Tibial nerve (tissue), 4 donors: ENCODE measurements at regions not wholly inside any gene's neighbourhood (a gene's known extent, or its start where the extent isn't known, plus 50 kb on each side); places are given as distances from the start of the nearest gene placed in this dataset.

ENCODE experiments used
- DNase-seq, 2 donors: peaks; one replicate each; pipeline ENCODE4 v3.0.0-alpha.2; 2019; ENCODE audit warnings: low spot score in 2 of 2
- H3K27ac ChIP-seq, 4 donors: fragments of 200-600 bp; sonication (generic) in 3 of 4; one replicate each; pipeline ENCODE4 v1.5.1; 2017 to 2019; ENCODE audit warnings: mild to moderate bottlenecking in 1 of 4
- H3K27me3 ChIP-seq, 2 donors: fragments of 200-600 bp; sonication (generic) in 1 of 2; one replicate each; pipeline versions ENCODE4 v1.5.1 to v1.6.0; 2017 to 2019
- H3K36me3 ChIP-seq, 3 donors: fragments of 200-600 bp; sonication (generic); one replicate each; pipeline ENCODE4 v1.5.1; 2018 to 2019
- H3K4me1 ChIP-seq, 4 donors: fragments of 200-600 bp; sonication (generic) in 3 of 4; one replicate each; pipeline ENCODE4 v1.5.1; 2017 to 2019
- H3K4me3 ChIP-seq, 4 donors: fragments of 200-600 bp; sonication (generic) in 3 of 4; one replicate each; pipeline ENCODE4 v1.5.1; 2017 to 2019; ENCODE audit warnings: mild to moderate bottlenecking in 1 of 4, moderate library complexity in 1 of 4
- H3K9me3 ChIP-seq, 4 donors: fragments of 200-600 bp; sonication (generic) in 3 of 4; one replicate each; pipeline ENCODE4 v1.5.1; 2017 to 2019
- EP300 ChIP-seq, 2 donors: sonication (generic); formaldehyde crosslinking; IDR thresholded peaks; one replicate each; pipeline ENCODE4 v1.6.1; 2017; ENCODE audit warnings: antibody characterized with exemption in 2 of 2, mild to moderate bottlenecking in 1 of 2
- POLR2A ChIP-seq, 2 donors: fragments of 450-650 bp; IDR thresholded peaks; one replicate each; pipeline ENCODE4 v1.6.1; 2017; ENCODE audit warnings: antibody characterized with exemption in 2 of 2, mild to moderate bottlenecking in 2 of 2, moderate library complexity in 2 of 2
- WGBS, 2 donors: methylation state at CpG; one replicate each; pipeline ENCODE4 v1.1.5; 2018; 5-methylcytosine and 5-hydroxymethylcytosine counted together
- TF ChIP-seq, protein P1 (sequence below), 5 experiments: fragments of 200-600 bp in 3 of 5; fragments of 450-650 bp in 2 of 5; sonication (generic) in 3 of 5; IDR thresholded peaks; one replicate each; pipeline ENCODE4 v1.5.1; 2016 to 2019; ENCODE audit warnings: antibody characterized with exemption in 5 of 5, mild to moderate bottlenecking in 3 of 5, moderate library complexity in 2 of 5

DNA sequence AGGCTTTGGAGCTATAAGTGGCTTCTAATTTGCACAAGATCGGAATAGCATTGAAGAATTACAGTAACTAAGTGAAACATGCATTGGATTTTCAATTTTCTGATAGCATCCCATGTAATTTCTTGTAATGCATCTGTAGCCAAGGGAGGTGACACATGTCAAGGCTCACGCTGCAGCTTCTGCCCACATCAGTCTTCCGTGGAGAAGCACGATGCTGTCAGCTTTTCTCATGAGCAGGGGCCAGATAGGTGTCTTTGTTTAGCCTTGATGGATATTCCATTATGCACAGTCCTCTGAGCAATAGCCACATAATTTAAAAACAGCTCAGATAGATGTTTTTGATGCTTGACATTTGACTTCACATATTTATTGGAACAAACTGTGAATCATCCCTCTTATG, 1046.9 kb upstream of the EEF2KMT start:
- Histone ChIP-seq H3K4me3 (no peak overlapping the region), H3K9me3 (peaks cover 0 to 8% (median 0%) of the 10 kb centered on the region in 4 donors), H3K27me3 (no peaks in the 10 kb centered on the region), H3K36me3 (no peaks in the 10 kb centered on the region), H3K27ac (no peak overlapping the region), H3K4me1 (no peaks in the 10 kb centered on the region)
- TF ChIP-seq EP300 (IDR thresholded peaks at IDR 0.05) (no peak), POLR2A (IDR thresholded peaks at IDR 0.05) (no peak)
- TF ChIP-seq, protein P1, sequence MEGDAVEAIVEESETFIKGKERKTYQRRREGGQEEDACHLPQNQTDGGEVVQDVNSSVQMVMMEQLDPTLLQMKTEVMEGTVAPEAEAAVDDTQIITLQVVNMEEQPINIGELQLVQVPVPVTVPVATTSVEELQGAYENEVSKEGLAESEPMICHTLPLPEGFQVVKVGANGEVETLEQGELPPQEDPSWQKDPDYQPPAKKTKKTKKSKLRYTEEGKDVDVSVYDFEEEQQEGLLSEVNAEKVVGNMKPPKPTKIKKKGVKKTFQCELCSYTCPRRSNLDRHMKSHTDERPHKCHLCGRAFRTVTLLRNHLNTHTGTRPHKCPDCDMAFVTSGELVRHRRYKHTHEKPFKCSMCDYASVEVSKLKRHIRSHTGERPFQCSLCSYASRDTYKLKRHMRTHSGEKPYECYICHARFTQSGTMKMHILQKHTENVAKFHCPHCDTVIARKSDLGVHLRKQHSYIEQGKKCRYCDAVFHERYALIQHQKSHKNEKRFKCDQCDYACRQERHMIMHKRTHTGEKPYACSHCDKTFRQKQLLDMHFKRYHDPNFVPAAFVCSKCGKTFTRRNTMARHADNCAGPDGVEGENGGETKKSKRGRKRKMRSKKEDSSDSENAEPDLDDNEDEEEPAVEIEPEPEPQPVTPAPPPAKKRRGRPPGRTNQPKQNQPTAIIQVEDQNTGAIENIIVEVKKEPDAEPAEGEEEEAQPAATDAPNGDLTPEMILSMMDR (IDR thresholded peaks at IDR 0.05) = no peak
- no peak for DNase-seq
- 82 to 91% methylated on average over 4 of the region's 4 CpGs for WGBS, 2 donors

DNA sequence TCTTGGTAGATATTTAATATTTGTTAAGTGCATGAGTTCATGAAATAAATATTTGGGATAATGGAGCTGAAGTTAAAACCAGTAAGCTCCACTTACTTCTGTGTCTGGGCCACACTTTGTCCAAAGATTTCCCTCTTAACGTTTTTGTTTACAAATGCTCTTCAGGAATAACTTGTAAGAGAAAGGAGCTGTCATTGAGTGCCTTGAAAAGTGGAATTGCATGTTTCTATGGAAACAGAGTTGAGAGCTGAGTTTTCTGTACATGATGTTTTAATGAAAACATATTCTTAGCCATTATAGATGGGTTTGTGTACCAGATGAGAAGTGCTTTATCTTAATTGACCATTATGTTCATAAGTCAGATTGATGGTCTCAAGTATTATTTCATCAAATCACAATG, 1045.4 kb upstream of the EEF2KMT start:
- WGBS, 2 donors = 30 to 36% methylated on average over 1 of the region's 1 CpG
- Histone ChIP-seq H3K36me3 (no peaks in the 10 kb centered on the region), H3K9me3 (peaks cover 0 to 8% (median 0%) of the 10 kb centered on the region in 4 donors)

DNA sequence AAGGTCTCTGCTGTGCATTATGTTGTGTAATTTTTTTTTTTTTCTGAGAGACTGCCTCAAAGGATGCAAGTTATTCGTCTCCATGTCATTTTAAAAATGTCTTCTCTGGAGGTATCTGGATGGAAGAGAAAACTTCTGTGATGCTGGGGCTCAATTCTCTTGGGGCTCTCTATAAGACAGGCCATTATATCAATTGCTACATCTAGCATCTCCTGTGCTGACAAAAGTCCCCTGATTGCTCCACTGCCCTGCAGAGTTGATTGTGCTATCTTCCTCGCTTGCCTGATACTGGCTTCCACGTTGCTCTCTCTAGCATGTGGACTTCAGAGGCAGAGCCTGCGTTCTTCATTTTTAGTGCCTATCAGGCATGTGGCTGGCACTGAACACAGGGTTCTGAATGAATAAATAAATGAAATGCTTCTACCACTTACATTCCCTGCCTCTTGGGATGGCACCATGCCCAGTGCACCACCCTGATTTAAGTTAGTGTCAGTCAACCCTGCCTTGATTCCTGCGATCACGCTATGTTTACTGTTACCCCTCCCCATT, 1035.5 kb upstream of the EEF2KMT start:
- no peak overlapping the region for H3K27ac ChIP-seq
- no peaks in the 10 kb centered on the region for H3K9me3 ChIP-seq
- DNase-seq = no peak
- no peaks in the 10 kb centered on the region for H3K27me3 ChIP-seq
- H3K36me3 ChIP-seq = no peaks in the 10 kb centered on the region
- H3K4me3 ChIP-seq = no peak overlapping the region
- TF ChIP-seq EP300 (IDR thresholded peaks at IDR 0.05) (no peak), POLR2A (IDR thresholded peaks at IDR 0.05) (no peak)
- TF ChIP-seq, protein P1 (IDR thresholded peaks at IDR 0.05) = no peak
- H3K4me1 ChIP-seq = no peaks in the 10 kb centered on the region
- WGBS, 2 donors = 59 to 73% methylated on average over 6 of the region's 6 CpGs

More for the DNA sequence above, 1045.4 kb upstream of the EEF2KMT start:
- no peak overlapping the region for H3K4me3 ChIP-seq
- H3K27ac ChIP-seq = no peak overlapping the region
- TF ChIP-seq POLR2A (IDR thresholded peaks at IDR 0.05) (no peak), EP300 (IDR thresholded peaks at IDR 0.05) (no peak)
- TF ChIP-seq, protein P1 (IDR thresholded peaks at IDR 0.05) = no peak
- no peak for DNase-seq
- H3K27me3 ChIP-seq = no peaks in the 10 kb centered on the region
- no peaks in the 10 kb centered on the region for H3K4me1 ChIP-seq

DNA sequence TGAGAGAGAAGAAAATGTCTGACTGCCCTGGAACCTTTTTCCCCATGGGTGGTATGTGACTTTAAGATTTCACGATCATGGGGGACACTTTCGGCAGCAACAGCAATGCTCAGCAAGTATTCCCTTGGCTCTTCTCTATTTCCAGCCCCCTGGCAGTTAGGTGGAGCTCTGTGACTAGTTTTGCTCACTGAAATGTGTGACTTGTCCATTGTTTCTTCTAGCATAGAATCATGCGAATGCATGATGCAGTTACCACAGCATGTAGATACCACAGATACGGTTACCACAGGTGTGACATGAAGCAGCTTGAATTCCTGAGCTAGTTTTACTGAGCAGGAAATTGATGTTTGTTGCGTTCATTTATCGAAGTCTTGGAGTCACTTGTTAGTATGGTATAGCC, 1034.5 kb upstream of the EEF2KMT start:
- Histone ChIP-seq H3K36me3 (no peaks in the 10 kb centered on the region), H3K27me3 (no peaks in the 10 kb centered on the region), H3K9me3 (no peaks in the 10 kb centered on the region), H3K4me1 (no peaks in the 10 kb centered on the region), H3K4me3 (no peak overlapping the region), H3K27ac (no peak overlapping the region)
- TF ChIP-seq, protein P1 (IDR thresholded peaks at IDR 0.05) = no peak
- no peak for TF ChIP-seq EP300 (IDR thresholded peaks at IDR 0.05)
- no peak for TF ChIP-seq POLR2A (IDR thresholded peaks at IDR 0.05)
- no peak for DNase-seq
- WGBS, 2 donors = 55 to 65% methylated on average over 6 of the region's 6 CpGs

DNA sequence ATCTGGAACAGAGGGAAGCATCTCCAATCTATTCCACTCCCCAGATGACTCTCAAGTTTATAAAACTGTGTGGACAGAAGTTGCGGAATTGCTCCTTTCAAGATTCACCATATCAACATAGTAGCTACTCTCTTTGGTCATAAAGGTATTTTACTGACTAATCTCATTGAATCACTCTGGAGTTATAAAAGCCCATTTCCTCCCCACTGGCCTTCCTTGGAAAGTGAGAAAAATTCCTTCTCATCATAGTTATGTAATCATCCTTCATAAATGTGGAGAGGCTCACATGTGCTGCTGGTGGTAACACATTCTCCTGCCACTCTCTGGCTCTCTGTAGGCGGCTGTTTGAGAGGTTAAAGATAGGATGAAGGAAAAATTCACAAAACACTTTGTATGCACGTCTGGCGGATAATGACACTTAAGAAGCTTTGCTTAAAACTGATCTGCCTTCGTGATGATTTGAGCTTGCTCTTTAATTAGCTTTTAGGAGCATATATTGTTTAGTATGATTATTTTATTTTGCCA, 1034.0 kb upstream of the EEF2KMT start:
- no peaks in the 10 kb centered on the region for H3K4me1 ChIP-seq
- no peaks in the 10 kb centered on the region for H3K36me3 ChIP-seq
- H3K9me3 ChIP-seq = no peaks in the 10 kb centered on the region
- no peak for DNase-seq
- no peak overlapping the region for H3K4me3 ChIP-seq
- TF ChIP-seq, protein P1 (IDR thresholded peaks at IDR 0.05) = no peak
- TF ChIP-seq EP300 (IDR thresholded peaks at IDR 0.05) (no peak), POLR2A (IDR thresholded peaks at IDR 0.05) (no peak)
- 68 to 75% methylated on average over 5 of the region's 5 CpGs for WGBS, 2 donors
- no peaks in the 10 kb centered on the region for H3K27me3 ChIP-seq
- no peak overlapping the region for H3K27ac ChIP-seq
